Transverse colon (tissue), 4 donors: ENCODE measurements at regions not wholly inside any gene's neighbourhood (a gene's known extent, or its start where the extent isn't known, plus 50 kb on each side); places are given as distances from the start of the nearest gene placed in this dataset.

ENCODE experiments used
- CTCF ChIP-seq, 5 experiments: fragments of 200-600 bp in 3 of 5; fragments of 450-650 bp in 2 of 5; sonication (generic) in 3 of 5; IDR thresholded peaks; 1 replicate in 2 of 5; 2 replicates in 3 of 5; pipeline ENCODE4 v1.5.1; 2016 to 2017; ENCODE audit warnings: antibody characterized with exemption in 5 of 5, inconsistent platforms in 3 of 5, mild to moderate bottlenecking in 2 of 5, moderate library complexity in 1 of 5
- POLR2AphosphoS5 ChIP-seq, 3 donors: sonication (generic); formaldehyde crosslinking; IDR thresholded peaks; one replicate each; pipeline ENCODE4 v1.6.1; 2016; ENCODE audit warnings: antibody characterized with exemption in 3 of 3

- TF ChIP-seq CTCF (IDR thresholded peaks at IDR 0.05) (no peak), POLR2AphosphoS5 (IDR thresholded peaks at IDR 0.05) (no peak)
Observed at GRCh38 chr16:65831903-65832666, 534.4 kb upstream of the CDH5 start.
